ENCODE measurements at regions not wholly inside any gene's neighbourhood (a gene's known extent, or its start where the extent isn't known, plus 50 kb on each side); places are given as distances from the start of the nearest gene placed in this dataset.

DNA sequence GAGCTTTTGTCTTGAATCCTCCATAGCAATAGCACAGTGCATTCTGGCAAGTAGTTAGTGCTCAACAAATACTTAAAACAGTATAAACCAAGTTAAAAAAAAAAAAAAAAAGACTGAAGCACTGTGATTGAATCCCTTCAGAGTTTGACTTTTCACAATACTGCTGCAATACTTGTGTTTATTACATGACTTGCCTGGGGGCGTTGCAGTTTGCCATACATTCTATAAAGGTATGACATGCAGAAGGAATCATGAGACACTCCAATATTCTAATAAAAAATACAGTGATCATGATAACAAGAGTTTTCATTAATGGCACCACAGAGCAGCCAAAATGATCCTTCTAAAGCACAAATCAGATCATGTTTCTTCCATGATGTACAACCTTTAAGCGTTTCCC is 205.0 kb upstream of the CDKN3 start:
- Histone ChIP-seq H3K27me3 (replicated peaks in 2 of 5; ENCODE audit: control insufficient read depth in 4 of 5, insufficient read depth in 5 of 5, low read length in 4 of 5) (no peaks in the 10 kb centered on the region), H3K4me1 (ENCODE audit: control extremely low read depth in 1 of 4, control insufficient read depth in 4 of 4, insufficient read depth in 4 of 4, low read length in 3 of 4) (peaks cover 3 to 13% (median 7%) of the 10 kb centered on the region in 4 experiments), H3K9me3 (ENCODE audit: control extremely low read depth in 1 of 5, control insufficient read depth in 4 of 5, insufficient read depth in 2 of 5, low read depth in 1 of 5, low read length in 4 of 5) (no peaks in the 10 kb centered on the region), H3K36me3 (ENCODE audit: control insufficient read depth in 4 of 4, insufficient read depth in 4 of 4, low read length in 3 of 4) (no peaks in the 10 kb centered on the region), H3K27ac (ENCODE audit: insufficient read depth in 1 of 2, low read depth in 1 of 2, low read length in 2 of 2, poor library complexity in 1 of 2, severe bottlenecking in 2 of 2) (no peak overlapping the region), H3K4me3 (ENCODE audit: control insufficient read depth in 1 of 7, extremely low read depth in 1 of 7, insufficient read depth in 4 of 7, low read depth in 2 of 7, low read length in 6 of 7) (no peak overlapping the region)
- 100% methylated on average over 1 of the region's 2 CpGs for WGBS (ENCODE audit: insufficient coverage)
- CTCF ChIA-PET, result no interaction called here
- DNase-seq, result no peak
- POLR2A ChIA-PET, result no interaction called here

DNA sequence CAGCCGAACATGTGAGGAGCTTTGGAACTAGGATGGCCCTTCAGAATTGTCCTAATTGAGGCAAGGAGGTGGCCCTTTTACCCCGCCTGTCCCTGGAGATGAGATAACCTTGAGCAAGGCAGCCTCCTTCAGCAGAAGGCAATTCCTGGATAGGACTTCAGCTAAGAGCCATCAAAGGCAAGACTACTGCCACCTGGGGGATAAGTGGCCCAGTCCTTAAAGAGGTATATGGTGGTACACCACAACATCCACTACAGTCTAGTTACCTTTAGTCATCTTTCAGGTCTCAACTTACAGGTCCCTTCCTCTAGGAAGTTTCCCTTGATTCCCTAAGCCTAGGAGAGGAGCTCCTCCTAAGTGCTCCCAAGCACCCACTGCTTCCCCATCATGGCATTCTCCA is 204.2 kb upstream of the CDKN3 start:
- POLR2A ChIA-PET, result no interaction called here
- WGBS (ENCODE audit: insufficient coverage), result 44% methylated on average over 1 of the region's 2 CpGs
- H3K9me3 ChIP-seq (ENCODE audit: control extremely low read depth in 1 of 5, control insufficient read depth in 4 of 5, insufficient read depth in 2 of 5, low read depth in 1 of 5, low read length in 4 of 5), result no peaks in the 10 kb centered on the region
- H3K27me3 ChIP-seq (replicated peaks in 2 of 5; ENCODE audit: control insufficient read depth in 4 of 5, insufficient read depth in 5 of 5, low read length in 4 of 5), result no peaks in the 10 kb centered on the region
- no peaks in the 10 kb centered on the region for H3K36me3 ChIP-seq (ENCODE audit: control insufficient read depth in 4 of 4, insufficient read depth in 4 of 4, low read length in 3 of 4)
- no peak for DNase-seq
- peaks cover 3 to 13% (median 7%) of the 10 kb centered on the region in 4 experiments for H3K4me1 ChIP-seq (ENCODE audit: control extremely low read depth in 1 of 4, control insufficient read depth in 4 of 4, insufficient read depth in 4 of 4, low read length in 3 of 4)
- CTCF ChIA-PET, result no interaction called here
- H3K4me3 ChIP-seq (ENCODE audit: control insufficient read depth in 1 of 7, extremely low read depth in 1 of 7, insufficient read depth in 4 of 7, low read depth in 2 of 7, low read length in 6 of 7), result no peak overlapping the region
- H3K27ac ChIP-seq (ENCODE audit: insufficient read depth in 1 of 2, low read depth in 1 of 2, low read length in 2 of 2, poor library complexity in 1 of 2, severe bottlenecking in 2 of 2), result no peak overlapping the region

DNA sequence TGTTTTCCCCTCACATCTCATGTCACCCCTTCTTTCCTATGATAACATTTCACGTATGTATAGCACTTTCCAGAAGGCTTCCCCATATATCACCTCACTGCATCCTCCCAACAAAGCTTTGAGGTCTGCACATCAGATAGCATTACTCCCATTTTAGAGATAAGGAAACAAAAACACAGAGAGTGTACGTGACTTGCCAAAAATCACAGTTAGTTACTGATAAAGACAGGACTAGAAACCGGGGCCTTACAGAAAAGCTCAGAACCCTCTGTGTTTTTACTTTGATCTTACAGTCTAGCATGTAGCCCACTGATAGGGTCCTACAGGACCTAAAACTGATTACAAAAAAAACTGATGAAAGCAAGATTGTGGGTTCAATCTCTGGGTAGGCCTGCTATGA is 202.9 kb upstream of the CDKN3 start:
- Histone ChIP-seq H3K4me1 (ENCODE audit: control extremely low read depth in 1 of 4, control insufficient read depth in 4 of 4, insufficient read depth in 4 of 4, low read length in 3 of 4) (peaks cover 3 to 13% (median 7%) of the 10 kb centered on the region in 4 experiments), H3K27me3 (replicated peaks in 2 of 5; ENCODE audit: control insufficient read depth in 4 of 5, insufficient read depth in 5 of 5, low read length in 4 of 5) (no peaks in the 10 kb centered on the region), H3K27ac (ENCODE audit: insufficient read depth in 1 of 2, low read depth in 1 of 2, low read length in 2 of 2, poor library complexity in 1 of 2, severe bottlenecking in 2 of 2) (no peak overlapping the region), H3K36me3 (ENCODE audit: control insufficient read depth in 4 of 4, insufficient read depth in 4 of 4, low read length in 3 of 4) (no peaks in the 10 kb centered on the region), H3K9me3 (ENCODE audit: control extremely low read depth in 1 of 5, control insufficient read depth in 4 of 5, insufficient read depth in 2 of 5, low read depth in 1 of 5, low read length in 4 of 5) (peaks cover 0 to under 1% (median 0%) of the 10 kb centered on the region in 5 experiments), H3K4me3 (ENCODE audit: control insufficient read depth in 1 of 7, extremely low read depth in 1 of 7, insufficient read depth in 4 of 7, low read depth in 2 of 7, low read length in 6 of 7) (no peak overlapping the region)
- WGBS (ENCODE audit: insufficient coverage), result 67% methylated on average over 3 of the region's 3 CpGs
- DNase-seq, result no peak
- ChIA-PET POLR2A (no interaction called here), CTCF (no interaction called here)

DNA sequence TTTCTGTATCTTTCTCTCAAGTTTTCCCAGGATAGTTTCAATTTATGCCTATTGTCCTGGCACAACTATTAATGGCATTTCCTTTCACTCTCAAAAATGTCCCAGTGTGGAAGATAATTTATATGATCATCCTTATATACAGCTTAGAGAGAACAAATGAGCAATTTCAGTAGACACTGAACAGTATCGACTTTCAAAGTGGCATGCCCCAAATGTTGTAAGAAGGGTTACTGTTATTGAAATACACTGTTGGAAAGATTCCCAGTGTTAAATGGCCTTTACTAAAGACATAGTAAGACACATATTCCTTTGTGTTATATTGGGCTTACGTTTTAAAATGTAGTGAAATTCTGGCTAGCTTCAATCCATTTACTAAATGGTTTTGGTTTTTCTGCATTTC is 202.3 kb upstream of the CDKN3 start:
- H3K4me3 ChIP-seq (ENCODE audit: control insufficient read depth in 1 of 7, extremely low read depth in 1 of 7, insufficient read depth in 4 of 7, low read depth in 2 of 7, low read length in 6 of 7), result no peak overlapping the region
- peaks cover 0 to 8% (median 6%) of the 10 kb centered on the region in 4 experiments for H3K4me1 ChIP-seq (ENCODE audit: control extremely low read depth in 1 of 4, control insufficient read depth in 4 of 4, insufficient read depth in 4 of 4, low read length in 3 of 4)
- no CpG with 5 or more reads among the region's 2 CpGs for WGBS (ENCODE audit: insufficient coverage)
- peaks cover 0 to 2% (median 0%) of the 10 kb centered on the region in 5 experiments for H3K9me3 ChIP-seq (ENCODE audit: control extremely low read depth in 1 of 5, control insufficient read depth in 4 of 5, insufficient read depth in 2 of 5, low read depth in 1 of 5, low read length in 4 of 5)
- no peaks in the 10 kb centered on the region for H3K36me3 ChIP-seq (ENCODE audit: control insufficient read depth in 4 of 4, insufficient read depth in 4 of 4, low read length in 3 of 4)
- no peak overlapping the region for H3K27ac ChIP-seq (ENCODE audit: insufficient read depth in 1 of 2, low read depth in 1 of 2, low read length in 2 of 2, poor library complexity in 1 of 2, severe bottlenecking in 2 of 2)
- no peak for DNase-seq
- POLR2A ChIA-PET, result no interaction called here
- CTCF ChIA-PET, result no interaction called here
- no peaks in the 10 kb centered on the region for H3K27me3 ChIP-seq (replicated peaks in 2 of 5; ENCODE audit: control insufficient read depth in 4 of 5, insufficient read depth in 5 of 5, low read length in 4 of 5)

DNA sequence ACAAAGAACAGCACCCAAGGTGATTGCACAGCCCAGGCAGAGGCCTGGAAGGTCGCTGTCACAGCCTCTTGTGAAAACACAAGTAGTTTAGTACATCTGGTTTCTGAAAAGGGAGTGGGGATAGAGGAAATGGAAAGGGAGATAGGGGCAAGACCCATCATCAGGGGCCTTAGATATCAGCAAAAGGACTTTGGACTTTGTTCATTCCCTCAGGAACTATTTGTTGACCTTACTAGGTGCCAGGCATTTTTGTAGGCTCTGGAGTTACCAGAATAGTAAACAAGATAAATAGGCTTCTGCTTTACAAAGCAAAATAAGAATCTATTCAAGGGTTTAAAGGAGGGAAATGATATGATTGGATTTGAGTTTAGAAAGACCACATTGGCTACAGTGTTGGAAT is 199.4 kb upstream of the CDKN3 start:
- H3K36me3 ChIP-seq (ENCODE audit: control insufficient read depth in 4 of 4, insufficient read depth in 4 of 4, low read length in 3 of 4), result no peaks in the 10 kb centered on the region
- peaks cover 0 to 8% (median 0%) of the 10 kb centered on the region in 5 experiments for H3K9me3 ChIP-seq (ENCODE audit: control extremely low read depth in 1 of 5, control insufficient read depth in 4 of 5, insufficient read depth in 2 of 5, low read depth in 1 of 5, low read length in 4 of 5)
- H3K4me3 ChIP-seq (ENCODE audit: control insufficient read depth in 1 of 7, extremely low read depth in 1 of 7, insufficient read depth in 4 of 7, low read depth in 2 of 7, low read length in 6 of 7), result no peak overlapping the region
- ChIA-PET CTCF (no interaction called here), POLR2A (no interaction called here)
- no peak overlapping the region for H3K27ac ChIP-seq (ENCODE audit: insufficient read depth in 1 of 2, low read depth in 1 of 2, low read length in 2 of 2, poor library complexity in 1 of 2, severe bottlenecking in 2 of 2)
- 82% methylated on average over 1 of the region's 1 CpG for WGBS (ENCODE audit: insufficient coverage)
- H3K27me3 ChIP-seq (replicated peaks in 2 of 5; ENCODE audit: control insufficient read depth in 4 of 5, insufficient read depth in 5 of 5, low read length in 4 of 5), result no peaks in the 10 kb centered on the region
- no peak for DNase-seq
- no peaks in the 10 kb centered on the region for H3K4me1 ChIP-seq (ENCODE audit: control extremely low read depth in 1 of 4, control insufficient read depth in 4 of 4, insufficient read depth in 4 of 4, low read length in 3 of 4)

DNA sequence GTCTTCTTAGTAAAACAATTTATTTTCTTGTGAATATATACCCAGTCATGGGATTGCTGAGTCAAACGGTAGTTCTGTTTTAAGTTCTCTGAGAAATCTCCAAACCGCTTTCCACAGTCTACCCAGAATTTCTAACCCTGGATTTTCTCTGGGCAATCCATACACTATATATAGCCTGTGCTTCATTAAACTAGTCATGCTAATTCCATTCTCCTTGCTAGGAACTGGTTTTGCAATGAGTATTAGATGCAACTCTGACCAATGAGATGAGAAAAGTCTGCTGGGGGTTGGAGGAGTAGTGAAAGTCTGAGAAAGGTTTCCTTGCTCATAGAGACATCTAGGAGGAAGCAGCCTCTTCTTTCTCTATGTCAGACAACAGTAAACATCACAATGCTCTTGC is 196.1 kb upstream of the CDKN3 start:
- DNase-seq, result no peak
- no peaks in the 10 kb centered on the region for H3K4me1 ChIP-seq (ENCODE audit: control extremely low read depth in 1 of 4, control insufficient read depth in 4 of 4, insufficient read depth in 4 of 4, low read length in 3 of 4)
- H3K9me3 ChIP-seq (ENCODE audit: control extremely low read depth in 1 of 5, control insufficient read depth in 4 of 5, insufficient read depth in 2 of 5, low read depth in 1 of 5, low read length in 4 of 5), result peaks cover 0 to 8% (median 0%) of the 10 kb centered on the region in 5 experiments
- ChIA-PET CTCF (no interaction called here), POLR2A (no interaction called here)
- WGBS (ENCODE audit: insufficient coverage), result 100% methylated on average over 2 of the region's 2 CpGs
- no peaks in the 10 kb centered on the region for H3K36me3 ChIP-seq (ENCODE audit: control insufficient read depth in 4 of 4, insufficient read depth in 4 of 4, low read length in 3 of 4)
- no peaks in the 10 kb centered on the region for H3K27me3 ChIP-seq (replicated peaks in 2 of 5; ENCODE audit: control insufficient read depth in 4 of 5, insufficient read depth in 5 of 5, low read length in 4 of 5)
- no peak overlapping the region for H3K4me3 ChIP-seq (ENCODE audit: control insufficient read depth in 1 of 7, extremely low read depth in 1 of 7, insufficient read depth in 4 of 7, low read depth in 2 of 7, low read length in 6 of 7)
- H3K27ac ChIP-seq (ENCODE audit: insufficient read depth in 1 of 2, low read depth in 1 of 2, low read length in 2 of 2, poor library complexity in 1 of 2, severe bottlenecking in 2 of 2), result no peak overlapping the region

DNA sequence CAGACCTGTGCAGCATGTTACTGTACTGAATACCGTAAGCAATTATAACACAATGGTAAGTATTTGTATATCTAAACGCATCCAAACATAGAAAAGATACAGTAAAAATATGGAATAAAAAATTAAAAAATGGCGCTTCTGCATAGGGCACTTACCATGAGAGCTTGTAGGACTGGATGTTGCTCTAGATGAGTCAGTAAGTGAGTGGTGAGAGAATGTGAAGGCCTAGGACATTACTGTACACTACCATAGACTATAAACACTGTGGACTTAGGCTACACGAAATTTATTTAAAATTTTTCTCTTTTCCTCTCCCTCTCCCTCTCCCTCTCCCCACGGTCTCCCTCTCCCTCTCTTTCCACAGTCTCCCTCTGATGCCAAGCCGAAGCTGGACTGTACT is 194.5 kb upstream of the CDKN3 start:
- Histone ChIP-seq H3K4me1 (ENCODE audit: control extremely low read depth in 1 of 4, control insufficient read depth in 4 of 4, insufficient read depth in 4 of 4, low read length in 3 of 4) (no peaks in the 10 kb centered on the region), H3K36me3 (ENCODE audit: control insufficient read depth in 4 of 4, insufficient read depth in 4 of 4, low read length in 3 of 4) (no peaks in the 10 kb centered on the region), H3K27ac (ENCODE audit: insufficient read depth in 1 of 2, low read depth in 1 of 2, low read length in 2 of 2, poor library complexity in 1 of 2, severe bottlenecking in 2 of 2) (no peak overlapping the region), H3K9me3 (ENCODE audit: control extremely low read depth in 1 of 5, control insufficient read depth in 4 of 5, insufficient read depth in 2 of 5, low read depth in 1 of 5, low read length in 4 of 5) (peaks cover 0 to 8% (median 0%) of the 10 kb centered on the region in 5 experiments), H3K27me3 (replicated peaks in 2 of 5; ENCODE audit: control insufficient read depth in 4 of 5, insufficient read depth in 5 of 5, low read length in 4 of 5) (no peaks in the 10 kb centered on the region), H3K4me3 (ENCODE audit: control insufficient read depth in 1 of 7, extremely low read depth in 1 of 7, insufficient read depth in 4 of 7, low read depth in 2 of 7, low read length in 6 of 7) (no peak overlapping the region)
- WGBS (ENCODE audit: insufficient coverage), result no CpG with 5 or more reads among the region's 6 CpGs
- POLR2A ChIA-PET, result no interaction called here
- CTCF ChIA-PET, result no interaction called here
- DNase-seq, result no peak

Measured in common myeloid progenitor, CD34-positive (primary cell).